ENCODE measurements at regions not wholly inside any gene's neighbourhood (a gene's known extent, or its start where the extent isn't known, plus 50 kb on each side); places are given as distances from the start of the nearest gene placed in this dataset.

DNA sequence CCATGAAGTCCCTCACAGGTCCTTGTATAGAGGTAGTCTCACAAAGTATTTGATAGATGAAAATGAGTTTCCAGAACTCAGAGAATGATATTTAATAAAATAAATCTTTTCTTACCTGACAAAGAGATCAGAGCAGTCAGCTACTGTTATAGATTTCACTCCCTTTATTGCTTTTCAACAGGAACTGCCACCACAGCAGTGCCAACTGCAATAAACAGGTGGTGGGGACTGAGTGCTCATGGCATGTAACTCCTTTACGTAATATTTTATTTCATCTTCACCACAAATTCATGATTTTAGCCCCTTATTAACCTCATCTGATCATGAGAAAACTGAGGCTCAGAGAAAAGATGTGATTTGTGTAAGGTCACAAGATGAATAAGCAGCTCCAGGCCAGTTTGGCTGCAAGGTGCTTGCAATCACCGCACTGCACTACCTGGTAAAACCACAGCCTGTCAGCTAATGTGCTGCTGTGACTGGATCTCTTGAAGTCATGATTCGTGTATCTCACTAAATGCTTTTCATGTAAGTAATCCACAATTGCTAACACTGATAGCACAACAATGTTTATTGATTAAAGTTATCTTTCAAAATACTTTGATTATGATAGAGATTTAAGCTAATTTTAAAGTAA, 78.8 kb downstream of the WNT5A start:
- TF ChIP-seq POLR2A (IDR thresholded peaks at IDR 0.05; ENCODE audit: extremely low read depth, insufficient read length) = no peak
- TF ChIP-seq, protein P1, sequence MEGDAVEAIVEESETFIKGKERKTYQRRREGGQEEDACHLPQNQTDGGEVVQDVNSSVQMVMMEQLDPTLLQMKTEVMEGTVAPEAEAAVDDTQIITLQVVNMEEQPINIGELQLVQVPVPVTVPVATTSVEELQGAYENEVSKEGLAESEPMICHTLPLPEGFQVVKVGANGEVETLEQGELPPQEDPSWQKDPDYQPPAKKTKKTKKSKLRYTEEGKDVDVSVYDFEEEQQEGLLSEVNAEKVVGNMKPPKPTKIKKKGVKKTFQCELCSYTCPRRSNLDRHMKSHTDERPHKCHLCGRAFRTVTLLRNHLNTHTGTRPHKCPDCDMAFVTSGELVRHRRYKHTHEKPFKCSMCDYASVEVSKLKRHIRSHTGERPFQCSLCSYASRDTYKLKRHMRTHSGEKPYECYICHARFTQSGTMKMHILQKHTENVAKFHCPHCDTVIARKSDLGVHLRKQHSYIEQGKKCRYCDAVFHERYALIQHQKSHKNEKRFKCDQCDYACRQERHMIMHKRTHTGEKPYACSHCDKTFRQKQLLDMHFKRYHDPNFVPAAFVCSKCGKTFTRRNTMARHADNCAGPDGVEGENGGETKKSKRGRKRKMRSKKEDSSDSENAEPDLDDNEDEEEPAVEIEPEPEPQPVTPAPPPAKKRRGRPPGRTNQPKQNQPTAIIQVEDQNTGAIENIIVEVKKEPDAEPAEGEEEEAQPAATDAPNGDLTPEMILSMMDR (IDR thresholded peaks at IDR 0.05; ENCODE audit: low read depth, low read length) = no peak
